ENCODE measurements at regions not wholly inside any gene's neighbourhood (a gene's known extent, or its start where the extent isn't known, plus 50 kb on each side); places are given as distances from the start of the nearest gene placed in this dataset.
"Not testable (repeated sequence)": the region's sequence is repeated elsewhere in the genome, so short reads cannot be mapped to it uniquely, and the experiment has no call there.

DNA sequence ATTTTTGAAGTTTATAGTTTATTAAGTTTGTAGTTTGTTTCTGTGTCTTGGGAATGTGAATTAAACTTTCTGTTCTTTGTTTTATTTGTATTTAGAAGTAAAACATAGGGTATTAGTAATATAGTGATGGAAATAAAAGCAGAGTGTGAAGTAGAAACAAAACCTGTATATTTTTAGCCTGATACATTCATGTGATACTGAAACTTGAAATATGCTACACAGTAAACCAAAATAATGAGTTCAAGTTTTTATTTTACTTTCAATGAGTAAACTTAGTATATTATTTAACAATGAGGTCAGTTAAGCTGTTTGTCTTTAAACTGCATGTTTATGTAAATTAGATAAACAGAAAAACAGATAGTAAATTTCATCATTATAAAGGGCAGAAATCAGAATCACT is 1592.6 kb downstream of the GRIK2 start:
- no peak for DNase-seq

DNA sequence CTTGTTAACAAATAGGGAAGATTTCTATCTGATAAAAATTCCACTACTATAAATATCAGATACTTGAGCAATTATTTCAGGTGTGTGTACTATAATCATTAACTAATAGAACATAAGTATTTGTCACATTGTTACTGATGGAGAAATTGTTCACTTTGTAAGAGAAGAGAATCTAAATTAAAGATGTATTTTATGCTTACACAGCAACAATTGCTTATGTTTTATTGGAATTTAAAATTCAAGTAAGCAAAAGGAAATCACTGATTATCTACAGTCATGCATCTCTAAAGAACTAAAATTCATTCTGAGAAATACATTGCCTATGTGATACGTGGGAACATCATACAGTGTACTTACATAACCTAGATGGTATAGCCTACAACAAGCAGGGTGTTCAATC is 1590.8 kb downstream of the GRIK2 start:
- DNase-seq, result no peak

DNA sequence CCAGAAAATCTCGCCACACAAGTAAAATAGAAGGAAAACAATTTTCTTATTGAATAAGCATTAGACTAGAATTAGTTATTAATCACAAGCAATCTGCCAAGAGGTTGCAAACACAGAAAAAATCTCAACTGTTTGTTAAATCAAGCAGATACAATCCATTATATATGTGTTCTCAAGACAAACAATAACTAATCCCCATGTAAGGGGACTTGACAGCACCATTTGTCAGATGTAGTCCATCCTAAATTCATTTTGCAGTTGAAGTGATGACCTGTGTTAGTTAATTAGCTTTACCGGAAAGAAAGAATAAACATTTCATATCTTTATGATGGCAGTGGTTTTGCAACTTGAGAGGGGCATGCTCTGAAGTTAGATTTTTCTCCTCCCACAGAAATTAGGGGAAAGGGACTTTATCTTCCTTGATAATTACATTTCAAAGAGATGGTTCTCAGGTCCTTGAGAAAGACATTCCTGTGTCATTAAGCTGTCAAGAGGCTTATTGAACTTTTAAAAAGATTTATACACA is 1588.0 kb downstream of the GRIK2 start:
- DNase-seq, result no peak

DNA sequence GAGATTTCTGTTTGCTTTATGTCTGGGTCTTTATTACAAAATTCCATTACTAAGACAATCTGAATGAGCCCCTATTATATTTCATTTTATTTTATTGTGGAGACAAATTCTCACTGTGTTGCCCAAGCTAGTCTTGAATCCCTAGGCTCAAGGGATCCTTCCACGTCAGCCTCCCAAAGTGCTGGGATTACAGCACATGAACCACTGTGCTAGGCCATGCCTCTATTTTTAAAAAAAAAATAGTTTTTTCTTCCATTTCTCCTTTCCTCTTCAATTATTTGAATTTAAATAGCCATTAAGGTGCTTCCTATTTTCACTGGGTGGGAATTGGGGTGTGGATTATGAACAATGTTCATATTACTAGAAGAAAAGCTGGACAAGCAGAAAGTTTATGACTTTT is 1587.4 kb downstream of the GRIK2 start:
- DNase-seq, result no peak

DNA sequence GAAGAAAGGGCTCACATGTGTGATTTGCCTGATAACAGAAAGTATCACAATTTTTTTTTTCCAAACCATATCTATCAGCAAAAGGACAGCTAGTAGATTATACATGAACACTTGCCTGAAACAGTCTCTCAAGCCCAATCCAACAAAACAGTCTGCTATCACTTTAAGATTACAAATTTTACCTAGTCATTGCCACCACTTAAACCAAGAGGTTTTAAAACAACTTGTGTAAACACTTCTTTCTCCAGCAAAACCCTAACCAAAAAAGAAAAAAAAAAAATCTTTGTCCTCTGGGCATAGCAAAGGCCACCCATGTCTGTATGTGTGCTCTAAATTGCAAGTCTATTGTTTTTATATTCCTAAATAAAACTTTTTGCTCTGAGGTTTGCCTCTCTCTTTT is 1568.4 kb downstream of the GRIK2 start:
- no peak for DNase-seq

DNA sequence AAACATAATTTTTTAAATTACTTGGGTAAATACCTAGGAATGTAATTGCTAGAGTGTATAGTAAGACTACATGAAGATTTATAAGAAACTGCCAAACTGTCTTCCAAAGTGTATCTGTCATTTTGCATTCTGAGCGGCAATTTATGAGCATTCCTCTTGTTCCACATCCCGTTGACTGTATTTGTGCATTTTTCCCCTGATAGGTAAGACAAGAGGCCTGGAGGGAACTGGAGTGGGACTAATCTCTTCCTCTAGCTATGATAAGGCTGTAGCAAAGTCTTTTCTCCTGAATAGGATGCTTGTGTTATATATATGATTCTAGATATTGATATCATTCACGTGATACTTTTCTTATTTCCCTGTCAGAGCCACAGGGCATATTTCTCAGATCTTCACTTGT is 1557.5 kb downstream of the GRIK2 start:
- DNase-seq, result no peak

DNA sequence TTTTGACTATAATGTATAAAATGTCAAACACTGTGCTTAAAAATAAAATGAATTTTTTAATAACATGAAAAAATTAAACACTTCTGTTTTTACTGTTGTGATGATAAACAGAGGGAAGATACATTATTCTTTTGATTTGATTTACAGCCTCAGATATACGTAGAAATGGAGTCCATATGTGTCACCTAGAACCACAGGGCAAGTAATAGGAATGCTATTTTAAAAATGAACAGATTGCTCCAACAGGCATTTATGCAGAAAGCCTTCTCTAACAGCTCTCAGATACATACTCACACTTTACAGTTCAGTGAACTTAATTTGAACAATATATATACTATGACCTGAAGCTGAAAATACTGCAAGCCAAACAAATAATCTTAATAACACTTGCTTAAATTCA is 1551.0 kb downstream of the GRIK2 start:
- DNase-seq, result no peak

DNA sequence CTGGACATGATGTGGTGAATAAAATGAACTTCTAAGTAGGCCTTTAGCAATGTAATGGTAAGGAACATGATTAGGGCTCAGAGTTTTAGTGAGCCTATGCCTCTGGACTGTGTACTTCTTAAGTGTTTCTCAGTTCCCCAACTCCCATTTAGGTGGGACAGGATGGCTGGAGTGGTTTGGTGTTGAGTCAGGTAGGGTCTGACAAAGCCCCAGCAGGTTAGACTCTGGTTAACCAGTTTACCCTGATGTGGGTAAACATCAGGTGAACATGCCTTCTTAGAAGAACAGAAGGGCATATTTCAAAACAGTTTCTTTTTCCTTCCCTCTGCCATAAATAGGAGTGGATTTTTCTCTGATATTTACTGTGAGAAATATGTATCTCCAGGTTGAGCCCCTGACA is 1548.7 kb downstream of the GRIK2 start:
- DNase-seq, result no peak

DNA sequence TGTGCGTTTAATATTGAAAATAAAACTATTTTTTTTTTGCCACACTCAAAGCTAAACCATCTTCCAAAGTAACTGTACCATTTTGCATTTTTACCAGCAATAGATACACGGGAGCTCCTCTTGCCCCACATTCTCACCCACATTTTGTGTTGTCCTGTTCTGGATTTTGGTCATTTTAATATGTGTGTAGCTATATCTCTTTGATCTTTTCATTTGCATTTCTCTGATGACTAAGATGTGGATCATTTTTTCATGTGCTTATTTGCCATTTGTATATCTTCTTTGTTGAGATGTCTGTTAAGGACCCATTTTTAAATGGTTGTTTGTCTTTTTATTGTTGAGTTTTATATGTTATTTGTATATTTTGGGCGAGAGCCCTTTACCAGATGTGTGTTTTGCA is 1543.5 kb downstream of the GRIK2 start:
- no peak for DNase-seq

DNA sequence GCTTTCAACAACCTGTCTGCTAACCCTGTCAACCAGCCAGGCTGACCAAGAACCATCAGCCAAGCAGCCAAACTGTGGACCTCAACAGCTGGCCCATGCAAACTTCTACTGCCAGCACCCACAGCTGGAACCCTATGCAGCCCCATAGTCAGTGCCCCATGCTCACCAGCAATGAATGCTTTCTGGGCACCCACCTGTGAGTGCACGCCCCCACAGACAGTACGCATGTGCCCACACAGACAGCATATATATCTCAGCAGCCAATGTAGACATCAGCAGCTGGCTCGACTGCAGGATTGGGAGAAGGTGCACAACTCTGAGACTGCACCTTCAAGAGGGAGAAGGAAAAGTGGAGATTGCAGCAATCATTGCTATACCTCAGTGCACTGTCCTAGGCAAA is 1534.6 kb downstream of the GRIK2 start:
- DNase-seq, result no peak

DNA sequence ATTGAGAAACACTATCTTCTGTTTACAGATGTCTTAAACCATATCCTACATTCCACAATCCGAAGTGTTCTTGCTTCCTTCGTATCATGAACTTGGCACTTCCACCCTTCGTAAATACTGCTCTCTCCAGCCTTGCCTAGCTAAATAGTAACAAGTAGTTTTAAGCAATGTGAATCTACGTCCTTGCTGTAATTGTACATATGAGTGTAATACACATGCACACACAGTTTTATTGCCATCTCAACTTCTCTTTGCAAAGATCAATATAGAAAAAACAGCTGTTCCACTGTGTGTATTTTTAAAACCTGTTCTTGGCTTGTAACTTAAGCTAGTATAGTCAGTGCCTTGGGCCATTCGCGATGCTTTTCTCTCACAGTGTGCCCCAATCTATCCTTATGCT is 1524.7 kb downstream of the GRIK2 start:
- no peak for DNase-seq

DNA sequence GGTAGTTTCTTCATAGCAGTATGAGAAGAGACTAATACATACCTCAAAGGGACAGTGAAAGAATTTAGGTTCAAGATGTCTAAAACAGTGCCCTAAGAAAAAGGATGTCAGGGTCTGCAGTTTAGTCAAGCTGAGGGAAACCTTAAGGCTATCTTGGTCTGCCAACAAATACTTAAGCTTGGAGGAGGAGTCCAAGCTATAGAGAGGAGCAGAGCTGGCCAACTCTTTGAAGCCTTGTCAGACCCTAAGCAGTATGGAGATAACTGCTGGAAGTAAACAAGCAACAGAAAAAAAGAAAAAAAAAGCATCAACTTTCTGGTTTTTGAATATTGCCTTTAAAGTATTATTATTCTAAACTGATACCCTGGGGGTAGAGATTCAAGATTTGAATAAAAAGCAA is 1518.1 kb downstream of the GRIK2 start:
- no peak for DNase-seq

DNA sequence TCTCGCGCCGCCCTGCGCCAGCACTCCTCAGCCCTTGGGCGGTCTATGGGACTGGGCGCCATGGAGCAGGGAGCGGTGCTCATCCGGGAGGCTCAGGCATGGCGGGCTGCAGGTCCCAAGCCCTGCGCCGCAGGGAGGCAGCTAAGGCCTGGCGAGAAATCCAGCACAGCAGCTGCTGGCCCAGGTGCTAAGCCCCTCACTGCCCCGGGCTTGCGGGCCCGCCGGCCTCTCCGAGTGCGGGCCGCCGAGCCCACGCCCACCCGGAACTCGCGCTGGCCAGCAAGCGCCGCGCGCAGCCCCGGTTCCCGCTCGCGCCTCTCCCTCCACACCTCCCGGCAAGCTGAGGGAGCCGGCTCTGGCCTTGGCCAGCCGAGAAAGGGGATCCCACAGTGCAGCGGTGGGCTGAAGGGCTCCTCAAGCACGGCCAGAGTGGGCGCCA is 1517.2 kb downstream of the GRIK2 start:
- not testable (repeated sequence) for DNase-seq

DNA sequence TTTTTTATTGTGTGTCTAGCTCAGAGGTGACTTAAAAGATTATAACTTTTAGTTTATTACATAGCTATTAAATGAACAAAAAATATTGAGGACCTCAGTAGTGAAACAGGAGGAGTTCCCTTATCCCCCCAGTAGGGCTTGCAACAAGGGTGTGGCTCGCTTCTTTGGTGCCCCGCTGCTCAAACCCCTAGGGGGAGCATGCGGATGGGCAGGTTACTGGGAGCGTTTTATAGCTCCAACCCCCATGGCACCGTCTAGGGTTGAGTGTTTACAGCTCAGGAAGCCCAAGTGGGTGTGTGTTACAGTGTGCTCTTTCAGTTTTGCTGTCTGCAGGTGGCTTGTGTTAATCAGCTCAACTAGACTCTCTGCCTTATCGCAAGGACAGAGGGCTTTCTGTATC is 1513.7 kb downstream of the GRIK2 start:
- DNase-seq, result no peak

DNA sequence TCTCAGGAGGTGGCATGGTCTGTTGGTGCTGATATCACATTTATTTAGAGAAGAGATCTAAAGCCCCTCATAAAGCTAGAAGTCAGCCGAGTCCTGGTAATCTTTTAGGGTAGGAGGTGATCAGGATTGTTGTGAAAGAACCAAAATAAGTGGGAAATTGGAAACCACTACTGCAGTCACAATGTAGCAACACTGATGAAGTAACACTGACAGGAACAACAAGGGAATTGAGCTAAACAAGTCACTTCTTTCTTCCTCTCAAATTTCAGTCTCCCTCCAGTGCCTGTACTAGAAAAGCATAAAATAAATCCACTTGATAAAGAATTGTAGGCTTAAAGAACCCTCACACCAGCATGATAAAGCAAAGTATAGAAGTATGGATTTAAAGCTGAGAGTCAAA is 1509.0 kb downstream of the GRIK2 start:
- DNase-seq, result no peak

DNA sequence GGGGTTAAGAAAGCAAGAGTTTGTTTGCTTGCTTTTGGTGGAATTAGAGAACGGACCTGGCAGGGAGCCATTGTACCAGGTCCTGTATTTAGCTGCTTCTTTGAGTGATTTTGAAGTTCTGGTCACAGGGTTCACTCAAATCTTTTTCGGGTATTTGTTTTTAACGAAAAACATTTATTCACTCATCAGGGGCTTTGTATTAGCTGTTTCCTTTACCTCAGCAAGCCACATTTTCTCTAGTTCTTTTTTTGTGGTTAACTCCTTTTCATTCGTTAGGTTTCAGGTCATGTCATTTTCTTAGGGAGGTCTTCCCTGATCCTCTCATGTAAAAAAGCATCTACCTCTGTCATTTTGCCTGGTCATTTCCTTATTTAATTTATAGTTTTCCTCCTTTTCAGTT is 1502.2 kb downstream of the GRIK2 start:
- no peak for DNase-seq

DNA sequence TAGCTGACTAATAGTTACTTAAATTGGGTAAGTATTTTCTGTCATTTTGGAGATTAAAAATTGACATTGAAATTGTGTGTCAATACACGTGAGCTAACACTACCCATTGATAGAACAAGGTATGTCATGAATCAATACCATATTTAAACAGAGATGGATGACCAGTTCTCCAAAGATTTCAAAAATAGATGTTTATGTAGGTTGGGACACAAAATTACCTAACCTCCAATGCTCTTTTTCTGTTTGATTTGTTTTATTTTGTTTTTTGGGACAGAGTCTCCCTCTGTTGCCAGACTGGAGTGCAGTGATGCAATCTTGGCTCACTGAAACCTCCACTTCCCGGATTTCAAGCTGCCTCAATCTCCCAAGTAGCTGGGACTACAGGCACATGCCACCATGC is 1491.7 kb downstream of the GRIK2 start:
- no peak for DNase-seq

DNA sequence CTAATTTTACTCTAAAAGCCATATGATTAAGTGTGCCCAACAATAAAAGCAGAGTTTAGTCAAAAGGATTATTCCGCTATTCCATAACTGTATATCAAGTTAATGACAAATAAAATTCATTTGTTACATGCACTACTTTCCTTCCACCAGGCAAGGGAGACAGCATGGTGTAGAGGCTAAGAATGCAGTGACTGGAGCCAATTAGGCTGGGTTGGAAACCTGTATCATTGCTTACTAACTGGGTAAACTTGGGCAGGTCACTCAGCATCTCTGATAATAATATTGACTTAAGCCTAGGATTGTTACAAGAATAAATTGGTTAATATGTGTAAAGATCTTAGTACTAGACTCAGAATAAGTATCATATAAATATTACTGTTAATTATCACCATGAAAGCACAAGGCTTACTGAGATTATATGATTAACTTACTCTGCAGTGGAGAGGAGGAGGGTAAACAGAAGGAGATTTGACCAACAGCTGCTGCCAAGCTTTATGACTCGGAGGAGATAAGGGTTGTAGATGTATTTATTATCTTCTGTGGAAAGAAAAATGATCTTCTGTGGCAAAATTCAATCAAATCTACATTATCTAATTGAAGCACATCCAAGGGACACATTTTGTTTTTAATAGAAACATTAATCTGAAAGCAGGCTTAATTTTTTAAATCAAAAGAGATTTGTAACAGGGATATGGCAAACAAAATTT is 1459.9 kb downstream of the GRIK2 start:
- DNase-seq, result no peak

DNA sequence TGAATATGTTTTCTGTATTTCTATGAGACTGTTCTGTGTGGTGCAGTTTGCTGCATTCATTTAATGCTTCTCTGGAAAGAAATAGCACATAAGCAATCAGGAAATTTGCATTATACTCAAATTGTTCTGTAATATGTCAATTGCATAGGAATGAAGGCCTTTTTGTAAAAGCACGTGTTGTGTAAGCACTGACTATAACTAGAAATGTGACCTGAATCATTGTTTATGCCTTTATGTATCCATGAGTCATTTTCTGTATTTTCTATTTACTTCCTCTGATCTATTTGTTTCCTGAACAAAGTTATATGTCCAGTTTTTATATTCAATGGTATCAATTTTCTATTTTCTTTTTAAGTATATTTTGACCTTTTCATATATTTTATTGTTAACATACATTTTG is 1455.3 kb downstream of the GRIK2 start:
- DNase-seq, result no peak

DNA sequence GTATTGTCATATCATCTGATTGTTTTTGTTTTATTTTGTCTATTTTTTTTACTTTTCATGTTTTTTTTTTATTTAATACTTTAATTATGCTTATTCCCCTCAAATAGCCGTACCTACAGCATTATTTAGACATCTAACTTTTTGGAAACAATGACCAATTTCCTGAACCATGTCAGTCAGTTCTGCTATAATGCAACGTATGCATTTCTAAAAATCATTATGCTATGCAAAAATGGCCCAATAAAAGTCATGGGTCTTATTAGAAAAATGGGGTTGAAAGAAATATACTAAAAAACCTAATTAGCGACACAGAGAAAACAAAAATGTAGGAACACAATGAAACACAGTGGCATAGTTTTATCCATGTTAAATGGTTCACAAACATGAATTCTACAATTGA is 1454.7 kb downstream of the GRIK2 start:
- no peak for DNase-seq

DNA sequence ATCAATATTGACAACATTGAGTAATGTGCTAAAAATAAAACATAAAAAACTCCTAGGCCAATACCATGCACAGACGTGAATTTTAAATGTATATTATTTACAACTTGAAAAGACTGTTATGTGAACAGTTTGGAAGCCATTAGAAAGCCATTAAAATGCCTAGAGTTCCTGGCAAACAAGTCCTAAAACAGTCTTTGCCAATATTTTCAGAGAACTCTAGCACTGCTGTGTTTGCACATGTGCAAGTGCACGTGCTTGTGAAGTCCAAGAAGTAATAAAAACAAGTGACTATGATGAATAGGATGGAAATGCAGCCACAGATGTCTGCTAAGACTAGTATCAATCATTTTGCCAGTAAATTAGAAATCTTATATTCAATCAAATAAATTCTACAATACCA is 1447.6 kb downstream of the GRIK2 start:
- no peak for DNase-seq

DNA sequence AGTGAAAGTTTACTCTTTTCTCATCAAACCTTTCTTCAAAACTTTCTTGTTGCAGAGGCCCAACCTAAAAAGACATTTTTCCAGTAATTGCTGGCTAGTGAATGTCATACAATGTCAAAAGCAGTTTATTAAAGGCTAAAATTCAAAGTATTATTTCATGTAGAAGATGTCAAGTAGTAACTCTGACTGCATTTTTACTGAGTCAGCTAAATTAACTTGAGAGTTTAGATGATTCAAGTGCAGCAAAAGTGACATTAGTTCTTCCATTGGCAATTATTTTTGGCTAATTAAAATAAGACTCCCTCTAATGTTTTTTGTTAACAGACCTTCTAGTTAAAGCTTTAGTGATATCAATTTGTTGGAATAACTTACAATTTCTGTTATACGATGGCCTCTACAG is 1438.5 kb downstream of the GRIK2 start:
- DNase-seq, result no peak

DNA sequence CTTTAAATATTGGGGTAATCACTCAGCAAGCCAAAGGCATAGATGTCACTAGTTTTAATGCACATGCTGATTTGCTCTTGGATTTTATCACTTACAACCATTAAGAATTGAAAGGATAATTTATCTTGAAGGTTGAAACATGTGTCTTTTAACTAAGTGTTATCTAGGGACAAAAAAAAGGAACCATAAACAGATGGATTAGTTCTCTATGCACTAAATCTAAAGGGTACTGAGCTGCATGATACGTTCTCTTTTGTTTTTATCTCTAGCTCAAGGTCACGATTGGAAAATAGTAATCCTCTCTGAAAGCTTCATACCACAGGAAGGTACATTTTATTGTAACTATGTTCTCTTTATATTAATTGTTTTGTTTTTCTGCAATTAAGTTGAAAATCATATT is 1426.6 kb downstream of the GRIK2 start:
- DNase-seq, result no peak

DNA sequence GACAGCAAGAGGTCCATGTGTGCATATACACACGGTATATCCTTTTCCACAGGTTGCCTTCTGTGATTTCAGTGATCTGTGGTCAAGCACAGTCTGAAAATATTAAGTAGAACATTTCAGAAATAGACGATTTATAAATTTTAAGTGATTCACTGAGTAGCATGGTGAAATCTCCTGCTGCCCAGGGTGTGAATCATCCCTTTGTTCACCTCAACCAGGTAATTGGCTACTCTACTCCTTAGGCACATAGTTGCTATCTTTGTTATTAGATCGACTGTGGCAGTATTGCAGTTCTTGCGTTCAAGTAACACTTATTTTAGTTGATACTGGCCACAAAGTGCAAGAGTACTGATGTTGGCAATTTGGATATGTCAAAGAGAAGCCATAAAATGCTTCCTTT is 1421.7 kb downstream of the GRIK2 start:
- no peak for DNase-seq

Data from effector CD8-positive, alpha-beta T cell (primary cell).